ENCODE measurements at regions not wholly inside any gene's neighbourhood (a gene's known extent, or its start where the extent isn't known, plus 50 kb on each side); places are given as distances from the start of the nearest gene placed in this dataset.

- Histone ChIP-seq H3K4me1 (no peaks in the 10 kb centered on the region), H3K9me3 (no peaks in the 10 kb centered on the region), H3K27ac (no peak overlapping the region), H3K4me3 (replicated peaks in 1 of 3) (no peak overlapping the region), H3K27me3 (no peaks in the 10 kb centered on the region), H3K36me3 (no peaks in the 10 kb centered on the region)
- no peak for DNase-seq
- 73 to 91% methylated on average over 9 of the region's 9 CpGs for WGBS, 2 donors
- TF ChIP-seq POLR2A (IDR thresholded peaks at IDR 0.05), result no peak
- TF ChIP-seq CTCF (IDR thresholded peaks at IDR 0.05), result no peak
- intact Hi-C loops (cut with DNase I), result no loop called here
Observed at GRCh38 chr11:70882716-70883085, 369.7 kb downstream of the SHANK2 start.

GRCh38 chr11:70883323-70883940 is 368.9 kb downstream of the SHANK2 start:
- WGBS, 2 donors, result 92 to 93% methylated on average over 11 of the region's 11 CpGs
- no peak for DNase-seq
- no peaks in the 10 kb centered on the region for H3K9me3 ChIP-seq
- no peaks in the 10 kb centered on the region for H3K36me3 ChIP-seq
- H3K27ac ChIP-seq, result no peak overlapping the region
- no peaks in the 10 kb centered on the region for H3K27me3 ChIP-seq
- no peaks in the 10 kb centered on the region for H3K4me1 ChIP-seq
- intact Hi-C loops (cut with DNase I), result no loop called here
- H3K4me3 ChIP-seq (replicated peaks in 1 of 3), result no peak overlapping the region
- TF ChIP-seq POLR2A (IDR thresholded peaks at IDR 0.05), result no peak
- TF ChIP-seq CTCF (IDR thresholded peaks at IDR 0.05), result no peak

GRCh38 chr11:70883973-70884623 is 368.3 kb downstream of the SHANK2 start:
- H3K9me3 ChIP-seq, result no peaks in the 10 kb centered on the region
- TF ChIP-seq CTCF (IDR thresholded peaks at IDR 0.05) (no peak), POLR2A (IDR thresholded peaks at IDR 0.05) (no peak)
- DNase-seq, result no peak
- H3K27ac ChIP-seq, result no peak overlapping the region
- intact Hi-C loops (cut with DNase I), result no loop called here
- no peak overlapping the region for H3K4me3 ChIP-seq (replicated peaks in 1 of 3)
- no peaks in the 10 kb centered on the region for H3K27me3 ChIP-seq
- no peaks in the 10 kb centered on the region for H3K36me3 ChIP-seq
- H3K4me1 ChIP-seq, result no peaks in the 10 kb centered on the region
- 58 to 77% methylated on average over 11 to 12 of the region's 12 CpGs for WGBS, 2 donors

- intact Hi-C loops (cut with DNase I), result no loop called here
- H3K4me3 ChIP-seq (replicated peaks in 1 of 3), result no peak overlapping the region
- no peaks in the 10 kb centered on the region for H3K9me3 ChIP-seq
- H3K27me3 ChIP-seq, result no peaks in the 10 kb centered on the region
- H3K4me1 ChIP-seq, result no peaks in the 10 kb centered on the region
- H3K27ac ChIP-seq, result no peak overlapping the region
- 80 to 91% methylated on average over 41 to 42 of the region's 42 CpGs for WGBS, 2 donors
- DNase-seq, result no peak
- H3K36me3 ChIP-seq, result no peaks in the 10 kb centered on the region
- TF ChIP-seq CTCF (IDR thresholded peaks at IDR 0.05) (no peak), POLR2A (IDR thresholded peaks at IDR 0.05) (no peak)
Observed at GRCh38 chr11:70885281-70886231, 366.8 kb downstream of the SHANK2 start.

Measured in thyroid gland (tissue), 4 donors.